Skeletal muscle cell (primary cell): ENCODE measurements at regions not wholly inside any gene's neighbourhood (a gene's known extent, or its start where the extent isn't known, plus 50 kb on each side); places are given as distances from the start of the nearest gene placed in this dataset.
A peak's percentile ranks its signal among the peaks of the same experiment; 100 is the strongest.

Source experiments
- DNase-seq: peaks from one replicate; pipeline ENCODE4 v3.0.0-alpha.2; 2010; ENCODE audit warnings: low read depth
- H3K4me3 ChIP-seq: 2 replicates; pipeline ENCODE4 v1.5.1; 2011; ENCODE audit warnings: low read depth, mild to moderate bottlenecking, control low read depth, low read length, moderate library complexity

DNA sequence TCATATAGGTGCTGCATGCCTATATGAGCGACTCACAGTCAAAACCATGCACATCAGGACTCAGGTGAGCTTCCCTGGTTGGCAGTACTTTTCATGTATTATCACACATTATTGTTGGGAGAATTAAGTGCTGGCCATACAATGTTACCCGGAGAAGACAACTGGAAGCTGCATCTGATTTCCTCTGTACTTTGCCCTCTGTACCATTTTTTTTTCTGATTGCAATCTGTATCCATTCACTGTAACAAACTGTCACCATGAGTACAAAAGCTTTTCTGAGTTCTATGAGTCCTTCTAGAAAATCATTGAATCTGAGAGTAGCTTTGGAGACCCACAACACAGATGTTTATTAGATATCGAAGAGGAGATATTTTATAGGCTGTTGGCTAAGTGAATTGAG is 651.0 kb downstream of the NR2F1-AS1 start:
- no peak overlapping the region for H3K4me3 ChIP-seq
- no peak for DNase-seq

DNA sequence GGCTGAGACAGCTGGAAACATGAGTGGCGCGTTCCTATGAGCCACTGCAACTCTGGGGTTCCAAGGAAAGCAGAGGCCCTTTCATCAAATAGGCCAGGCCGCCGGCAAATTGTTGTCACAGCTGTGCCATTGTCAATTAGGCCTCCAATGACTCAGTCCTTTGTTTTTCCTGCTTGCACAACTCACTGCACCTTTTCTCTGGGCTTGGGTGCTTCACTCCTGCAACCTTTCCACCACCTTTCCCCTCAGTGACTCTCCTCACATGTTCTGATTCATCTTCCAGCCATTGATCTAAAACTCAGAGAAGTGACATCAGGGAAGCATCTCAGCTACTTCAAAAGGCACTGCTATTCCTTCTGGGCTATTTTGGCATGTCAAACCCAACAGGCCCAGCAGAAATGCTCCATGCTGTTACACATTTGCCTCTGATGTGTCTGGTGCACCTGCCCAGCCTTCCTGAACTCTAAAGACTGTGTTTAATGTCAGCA is 653.7 kb downstream of the NR2F1-AS1 start:
- peak; percentile 27 for DNase-seq

DNA sequence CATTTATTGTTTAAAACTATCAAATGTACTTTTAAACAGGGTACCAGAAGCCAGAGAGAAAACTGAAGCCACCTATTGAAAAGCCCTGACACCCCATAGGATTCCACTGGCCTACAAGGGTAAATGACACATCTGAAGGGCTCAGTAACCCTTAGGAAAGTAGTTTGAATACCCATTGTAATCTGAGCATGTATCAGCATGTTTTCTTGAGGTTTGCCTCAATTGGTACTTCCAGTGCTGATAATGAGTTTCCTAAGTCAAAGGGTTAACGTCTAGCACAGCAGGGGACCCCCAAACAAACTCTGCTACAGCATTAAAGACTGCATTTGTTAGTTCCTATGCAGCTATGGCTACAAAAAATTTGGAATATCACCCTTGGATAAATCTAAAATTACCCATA is 657.1 kb downstream of the NR2F1-AS1 start:
- no peak overlapping the region for H3K4me3 ChIP-seq
- no peak for DNase-seq

More for the DNA sequence above, 653.7 kb downstream of the NR2F1-AS1 start:
- no peak overlapping the region for H3K4me3 ChIP-seq

DNA sequence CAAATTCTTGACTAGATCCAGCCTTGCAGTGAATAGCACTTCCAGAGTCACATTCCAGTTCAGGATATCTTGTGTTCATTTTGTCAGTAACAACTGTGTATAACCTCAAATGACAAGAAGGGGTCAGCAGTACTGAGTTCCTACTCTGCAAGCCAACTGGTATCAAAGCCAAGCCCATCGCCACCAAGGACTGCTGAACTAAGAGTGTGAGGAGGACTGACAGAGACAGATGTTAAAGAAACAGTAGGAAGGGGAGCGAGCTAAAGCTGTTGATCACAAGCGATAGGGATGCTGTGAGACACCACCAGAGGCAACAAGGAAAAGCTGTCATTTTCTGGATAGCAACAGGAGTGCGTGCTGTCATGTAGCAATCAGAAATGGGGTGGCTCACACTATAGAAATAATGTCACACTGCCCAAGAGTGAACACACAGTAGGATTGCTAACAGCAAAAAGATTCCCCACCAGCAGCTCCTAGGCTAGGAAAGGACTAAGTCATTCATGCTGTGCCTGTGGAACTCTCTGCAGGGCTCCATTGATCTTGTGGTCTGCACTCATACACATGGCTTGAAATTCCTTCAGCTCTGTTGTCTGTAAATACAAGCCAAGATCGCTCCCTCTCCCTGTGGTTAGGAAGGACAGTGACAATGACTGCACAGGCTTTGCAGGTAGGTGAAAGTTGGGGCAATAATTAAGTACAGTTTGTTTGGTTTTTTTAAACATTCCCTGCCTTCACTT is 658.6 kb downstream of the NR2F1-AS1 start:
- peak; percentile 21 for DNase-seq
- no peak overlapping the region for H3K4me3 ChIP-seq

DNA sequence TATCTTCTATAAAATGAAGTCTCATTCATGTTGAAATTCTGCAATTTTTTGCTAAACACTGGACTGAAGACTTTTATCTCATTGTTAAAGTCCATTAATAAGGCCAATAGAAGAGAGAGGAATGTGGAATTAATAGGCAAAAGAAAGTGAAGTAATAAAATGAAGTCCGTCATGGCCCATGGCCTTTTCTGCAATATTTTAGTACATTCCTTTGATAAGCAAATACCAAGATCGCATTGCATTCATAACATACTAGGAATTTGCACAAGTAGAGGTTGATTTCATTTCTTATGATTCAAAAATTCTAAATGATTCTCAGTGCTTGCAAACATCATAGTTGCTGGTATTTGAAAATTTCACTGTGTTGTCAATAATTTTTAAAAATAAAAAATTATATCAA is 664.0 kb downstream of the NR2F1-AS1 start:
- H3K4me3 ChIP-seq, result no peak overlapping the region
- no peak for DNase-seq

DNA sequence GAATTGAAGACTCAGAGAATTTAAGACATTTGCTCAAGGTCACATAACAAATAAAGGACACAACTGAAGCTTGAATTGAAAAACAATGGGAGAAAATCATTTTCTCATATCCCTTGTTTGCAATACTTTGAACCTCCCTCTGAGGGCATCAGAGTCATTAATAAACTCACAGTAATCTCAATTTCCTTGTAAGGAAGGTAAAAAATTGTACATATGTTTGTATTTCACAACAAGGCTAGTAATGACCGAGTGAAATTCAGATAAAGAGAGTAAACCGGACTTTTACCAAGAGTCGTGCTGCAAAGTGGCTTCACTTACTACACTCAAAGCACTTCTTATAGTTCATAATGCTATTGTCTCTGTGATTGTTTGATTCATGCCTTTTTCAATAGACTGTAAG is 665.0 kb downstream of the NR2F1-AS1 start:
- H3K4me3 ChIP-seq, result no peak overlapping the region
- DNase-seq, result no peak

DNA sequence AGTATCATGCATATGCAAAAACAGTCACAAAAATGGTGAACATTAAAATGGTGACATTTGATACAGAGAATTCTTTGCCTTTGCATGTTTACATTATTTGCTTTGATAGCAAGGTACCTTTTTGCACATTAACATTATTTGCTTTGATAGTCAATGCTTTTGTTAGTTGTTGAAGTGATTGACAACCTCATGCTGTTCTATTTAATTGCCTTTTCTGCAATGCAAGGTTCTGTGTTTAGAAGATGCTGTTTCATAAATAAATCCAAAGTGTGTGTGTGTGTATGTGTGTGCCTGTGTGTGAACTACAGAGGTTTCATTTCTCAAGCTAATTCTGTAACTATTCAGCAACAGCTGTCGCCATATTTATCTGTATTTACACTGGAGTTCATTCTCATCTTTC is 668.7 kb downstream of the NR2F1-AS1 start:
- no peak for DNase-seq
- H3K4me3 ChIP-seq, result no peak overlapping the region

DNA sequence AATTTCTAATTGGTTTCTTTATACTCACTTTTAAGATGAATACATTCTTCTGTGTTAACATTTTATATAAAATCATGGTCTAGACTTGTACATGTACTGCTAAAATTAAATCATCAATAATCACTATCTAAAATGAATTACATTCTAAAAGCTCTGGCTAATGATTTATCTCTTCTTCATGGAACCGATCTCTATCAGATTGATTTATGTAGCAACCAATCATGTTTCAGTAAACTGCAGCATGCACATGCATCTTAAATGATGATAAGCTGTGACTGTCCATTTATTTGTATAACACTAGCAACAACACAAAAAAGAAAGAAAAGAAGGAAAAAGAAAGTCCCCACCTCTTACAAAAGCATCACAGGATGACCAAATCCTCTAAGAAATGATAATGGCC is 669.2 kb downstream of the NR2F1-AS1 start:
- DNase-seq, result no peak
- H3K4me3 ChIP-seq, result no peak overlapping the region

DNA sequence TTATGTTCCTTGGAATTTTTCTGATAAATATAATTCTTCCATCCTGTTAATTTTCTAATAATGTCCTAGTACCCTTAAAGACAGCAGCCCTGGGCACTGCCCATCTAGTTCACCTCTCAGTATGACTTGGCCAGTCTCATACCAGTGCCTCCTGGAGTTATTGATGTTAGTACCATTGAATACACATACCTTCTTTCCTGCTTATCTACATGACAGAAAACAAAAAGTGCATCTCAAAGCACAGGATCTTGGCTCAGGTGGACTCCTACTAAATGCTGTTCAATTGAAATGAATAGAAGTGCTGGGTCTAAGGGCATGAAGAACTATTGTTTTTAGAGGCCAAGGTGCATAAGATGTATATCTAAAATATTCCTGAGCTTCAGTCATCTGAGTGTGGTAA is 669.7 kb downstream of the NR2F1-AS1 start:
- no peak for DNase-seq
- H3K4me3 ChIP-seq, result no peak overlapping the region

DNA sequence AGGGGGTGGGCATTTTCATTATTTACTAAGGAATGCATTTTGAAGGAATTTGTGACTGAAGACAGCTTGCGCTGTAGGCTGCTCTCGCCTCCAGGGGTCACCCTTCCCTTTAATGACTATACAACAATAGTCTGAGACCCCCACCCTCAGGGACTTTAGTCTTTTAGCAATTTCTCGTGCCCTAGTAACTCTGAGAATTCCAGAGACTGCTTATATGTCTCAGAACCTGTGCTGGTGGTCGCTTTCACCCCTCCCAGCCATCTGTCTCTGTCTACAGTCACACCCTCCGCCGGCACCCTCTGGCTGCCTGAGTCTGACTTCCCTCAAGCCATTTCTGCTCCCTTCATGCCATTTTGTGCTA is 671.4 kb downstream of the NR2F1-AS1 start:
- DNase-seq, result no peak
- no peak overlapping the region for H3K4me3 ChIP-seq

DNA sequence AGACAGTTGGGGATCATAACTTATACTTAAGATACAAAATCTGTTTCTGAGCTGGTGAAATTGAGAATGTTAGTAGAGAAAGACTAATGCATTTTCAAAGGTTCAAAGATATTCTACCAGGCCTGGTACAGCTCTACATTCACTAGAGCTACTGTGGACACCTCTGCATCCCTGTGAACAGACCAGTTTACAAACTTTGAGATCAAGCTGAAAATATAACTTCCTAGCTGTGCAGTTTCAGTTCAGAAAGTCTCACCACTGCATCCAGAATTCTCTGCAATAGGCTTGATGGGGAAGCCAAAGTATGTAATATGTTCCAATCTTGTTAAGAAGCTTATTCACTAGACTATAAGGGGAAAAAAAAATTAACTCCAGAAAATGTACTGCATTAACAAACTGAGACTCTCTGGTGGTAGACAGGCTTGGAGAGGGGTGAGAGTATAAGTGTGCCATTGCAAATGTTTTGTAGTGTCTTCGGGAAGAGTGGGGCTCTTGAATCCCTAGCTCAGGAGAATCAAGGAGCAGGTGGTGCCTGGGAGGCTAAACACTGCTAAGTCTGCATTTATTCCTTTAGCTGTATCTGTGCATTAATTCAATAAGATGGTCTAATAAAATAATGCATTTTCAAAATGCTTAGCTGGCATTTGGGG is 671.9 kb downstream of the NR2F1-AS1 start:
- no peak for DNase-seq
- no peak overlapping the region for H3K4me3 ChIP-seq

DNA sequence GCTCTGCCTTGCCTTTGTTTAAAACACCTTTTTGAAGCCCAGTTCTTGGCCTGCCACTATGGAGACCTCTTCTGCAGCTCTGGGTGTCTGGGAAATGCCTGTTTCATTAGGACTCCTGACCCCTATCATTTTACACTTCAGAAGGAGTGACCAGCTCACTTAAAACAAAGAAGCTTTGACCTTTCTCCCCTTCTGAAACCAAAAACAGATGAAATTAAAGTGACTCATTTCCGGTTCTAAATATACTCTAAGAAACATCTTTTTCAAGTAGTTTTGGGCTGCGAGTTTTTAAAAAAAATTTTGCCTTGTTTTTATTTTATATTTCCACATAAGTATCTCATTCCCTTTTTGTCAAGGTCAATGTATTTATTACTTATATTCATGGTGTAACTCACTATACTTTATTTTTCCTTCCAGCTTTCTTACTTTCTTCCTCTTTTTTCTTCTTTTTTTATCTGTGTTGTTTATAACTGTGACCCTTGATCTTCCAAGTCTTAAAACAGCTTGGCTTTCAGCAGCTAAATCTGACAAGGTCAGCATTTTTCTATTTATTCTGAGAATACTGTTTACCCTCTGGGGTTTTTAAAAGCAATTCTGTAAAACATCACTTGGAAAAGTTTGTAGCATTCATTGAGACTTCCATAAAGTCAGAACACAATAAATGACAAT is 672.9 kb downstream of the NR2F1-AS1 start:
- no peak overlapping the region for H3K4me3 ChIP-seq
- peak; percentile 12 for DNase-seq

DNA sequence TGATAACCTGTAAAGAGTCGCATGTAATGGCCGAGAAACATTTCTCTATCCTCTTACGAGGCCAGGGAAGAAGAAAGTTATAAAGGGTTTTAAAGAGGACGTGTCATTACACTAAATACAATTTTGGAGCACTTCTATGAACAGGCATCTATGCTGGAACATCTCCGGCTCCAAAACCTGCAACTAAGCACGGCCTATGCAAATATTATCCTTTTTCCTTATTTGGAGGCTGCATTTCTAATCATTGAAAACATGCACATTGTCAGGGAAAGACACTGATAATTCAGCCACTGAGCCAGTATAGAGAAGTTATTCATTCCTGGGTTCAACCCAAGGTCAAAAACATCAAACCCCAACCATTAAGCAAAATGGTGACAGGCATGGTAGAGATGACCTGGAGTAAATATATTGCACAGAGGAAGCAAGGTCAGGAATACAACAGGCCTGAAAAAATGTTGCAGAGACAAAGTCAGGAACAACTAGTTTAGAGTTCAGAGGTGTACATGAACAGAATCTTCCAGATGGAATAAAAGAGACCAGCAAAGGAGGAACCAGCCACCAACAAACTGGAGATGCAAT is 674.1 kb downstream of the NR2F1-AS1 start:
- no peak for DNase-seq

DNA sequence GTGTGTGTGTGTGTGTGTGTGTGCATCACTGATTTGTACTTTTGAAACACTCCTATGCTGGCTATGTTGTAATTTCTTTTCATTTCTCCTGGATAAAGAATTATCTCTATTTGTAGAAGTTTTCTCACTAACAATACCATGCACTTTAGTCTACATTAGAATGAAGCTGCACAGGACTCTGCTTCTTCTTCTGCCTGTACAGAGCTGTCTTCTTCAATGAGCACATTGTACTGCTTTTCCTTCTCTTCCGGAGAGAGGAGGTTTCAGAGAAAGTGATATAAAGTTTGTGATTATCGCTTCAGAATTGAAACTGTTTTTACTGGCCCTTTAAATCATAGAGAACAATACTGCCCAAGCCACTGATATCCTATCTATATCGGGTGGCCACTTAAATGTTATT is 677.0 kb downstream of the NR2F1-AS1 start:
- DNase-seq, result no peak
- no peak overlapping the region for H3K4me3 ChIP-seq

More for the DNA sequence above, 674.1 kb downstream of the NR2F1-AS1 start:
- no peak overlapping the region for H3K4me3 ChIP-seq

DNA sequence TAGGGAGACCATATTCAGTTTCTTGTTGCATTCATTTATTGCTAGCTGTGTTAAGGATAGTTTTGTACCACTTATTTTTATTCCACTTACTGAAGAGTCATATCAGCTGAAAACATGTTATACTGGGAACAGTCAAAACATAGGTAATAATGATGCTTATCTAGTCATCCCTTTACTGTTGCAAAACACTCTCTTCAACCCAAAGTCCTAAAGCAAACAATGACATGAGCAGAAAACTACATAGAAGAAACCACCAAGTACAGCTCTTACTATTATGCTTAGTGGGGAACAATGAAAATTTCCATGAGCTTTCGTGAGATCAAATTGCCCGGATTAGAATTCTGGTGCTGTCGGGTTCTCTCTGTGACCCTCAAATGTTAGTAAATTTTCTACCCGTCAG is 681.4 kb downstream of the NR2F1-AS1 start:
- DNase-seq, result no peak
- no peak overlapping the region for H3K4me3 ChIP-seq

DNA sequence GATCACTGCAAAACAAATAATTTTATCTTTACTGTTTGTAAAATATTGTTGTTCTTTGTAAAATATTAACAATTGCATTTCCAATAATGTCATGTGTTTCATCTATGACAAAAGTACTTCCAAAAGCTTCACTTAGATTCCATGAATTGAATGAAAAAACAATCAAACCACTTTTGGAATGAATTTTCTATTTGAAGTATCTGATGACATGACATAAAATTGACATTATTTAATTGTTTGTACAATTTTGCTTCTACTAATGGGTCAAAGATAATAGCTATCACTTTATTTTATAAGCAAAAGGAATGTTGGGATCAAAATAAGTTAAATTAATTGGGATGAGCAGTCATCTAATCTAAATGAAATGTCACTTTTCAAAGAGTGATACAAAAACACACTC is 684.3 kb downstream of the NR2F1-AS1 start:
- no peak for DNase-seq
- H3K4me3 ChIP-seq, result no peak overlapping the region

DNA sequence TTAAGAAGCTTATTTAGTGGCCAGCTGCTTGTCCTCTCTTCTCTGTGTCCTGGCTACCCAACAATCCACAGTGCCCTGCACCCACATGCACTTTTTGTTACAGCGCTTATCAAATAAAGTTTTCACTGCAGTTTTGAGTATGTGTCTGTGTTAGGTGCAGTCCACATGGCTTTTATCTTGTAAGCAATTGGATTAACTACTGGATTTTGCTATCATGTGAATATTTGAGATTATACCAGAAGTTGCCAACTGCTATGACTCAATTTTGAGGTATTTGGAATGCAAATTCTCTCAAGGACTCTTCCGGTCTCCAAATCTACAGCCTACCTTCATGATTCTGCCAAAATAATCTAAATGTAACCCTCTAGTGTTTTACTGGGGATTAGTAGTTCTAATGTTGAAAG is 690.2 kb downstream of the NR2F1-AS1 start:
- no peak for DNase-seq
- no peak overlapping the region for H3K4me3 ChIP-seq

DNA sequence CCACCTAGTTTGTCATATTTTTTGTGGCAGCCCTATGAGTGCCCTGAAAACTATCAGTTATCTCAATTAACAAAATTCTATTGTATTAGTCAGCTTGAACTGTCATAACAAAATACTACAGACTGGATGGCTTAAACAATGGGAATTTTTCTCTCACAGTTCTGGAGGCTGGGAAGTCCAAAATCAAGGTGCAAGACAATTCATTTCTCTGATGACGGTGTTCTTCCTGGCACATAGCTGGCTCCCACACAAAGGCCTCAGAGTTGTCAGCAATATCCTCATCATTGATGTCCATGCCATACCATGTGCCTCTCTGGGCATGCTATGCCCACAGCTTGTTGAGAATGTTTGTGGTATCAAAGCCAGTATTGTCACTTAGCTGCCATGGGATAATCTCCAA is 691.9 kb downstream of the NR2F1-AS1 start:
- no peak for DNase-seq
- no peak overlapping the region for H3K4me3 ChIP-seq

DNA sequence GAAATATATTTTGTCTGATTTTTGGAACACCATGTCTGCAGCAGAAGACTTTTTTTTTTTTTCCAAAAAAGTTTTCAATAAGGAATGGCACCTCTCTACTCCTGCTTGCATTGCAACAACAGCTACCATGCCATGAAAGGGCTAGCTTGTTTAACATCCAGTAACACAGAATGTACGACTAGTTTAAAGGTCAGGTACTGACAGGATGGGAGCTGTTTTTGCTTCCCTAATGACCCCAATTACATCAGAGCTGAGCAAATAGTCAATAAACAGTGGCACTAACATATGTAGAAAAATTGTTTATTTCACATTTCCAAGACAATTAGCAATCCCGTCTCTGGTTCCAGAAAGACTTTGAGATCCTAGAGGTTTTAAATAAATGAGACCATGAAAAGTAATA is 693.8 kb downstream of the NR2F1-AS1 start:
- no peak for DNase-seq
- H3K4me3 ChIP-seq, result no peak overlapping the region

DNA sequence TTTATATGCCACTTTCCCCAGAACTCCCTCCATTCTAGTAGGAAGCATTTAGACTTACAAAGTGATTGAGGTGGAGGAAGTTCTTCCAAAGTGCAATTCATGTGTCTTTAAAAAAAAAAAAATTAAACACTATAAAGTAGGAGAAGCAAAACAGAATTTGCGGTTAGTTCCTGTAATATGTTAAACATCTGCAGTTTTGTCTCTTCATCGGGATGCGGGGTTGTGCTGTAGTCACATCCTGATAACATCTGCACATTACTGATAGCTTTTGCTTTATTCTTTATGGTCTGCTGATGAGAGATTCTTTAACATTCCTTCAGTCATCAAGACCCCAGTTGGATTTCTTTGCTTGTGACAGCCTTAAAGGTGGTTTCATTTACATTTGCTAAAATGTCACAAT is 694.3 kb downstream of the NR2F1-AS1 start:
- no peak overlapping the region for H3K4me3 ChIP-seq
- DNase-seq, result no peak
